ENCODE measurements at regions not wholly inside any gene's neighbourhood (a gene's known extent, or its start where the extent isn't known, plus 50 kb on each side); places are given as distances from the start of the nearest gene placed in this dataset.

- TF ChIP-seq CTCF (IDR thresholded peaks at IDR 0.05) (no peak), POLR2AphosphoS5 (IDR thresholded peaks at IDR 0.05) (no peak), POLR2A (IDR thresholded peaks at IDR 0.05) (no peak)
Measured at GRCh38 chr7:46153951-46154787, 233.1 kb upstream of the IGFBP3 start.
